ENCODE measurements at regions not wholly inside any gene's neighbourhood (a gene's known extent, or its start where the extent isn't known, plus 50 kb on each side); places are given as distances from the start of the nearest gene placed in this dataset.

GRCh38 chr15:70311821-70312220, 214.1 kb upstream of the TLE3 start:
- DNase-seq: no peak

GRCh38 chr15:70309716-70310115, 212.0 kb upstream of the TLE3 start:
- no peak for DNase-seq

GRCh38 chr15:70308735-70309434, 211.2 kb upstream of the TLE3 start:
- no peak for DNase-seq

GRCh38 chr15:70308011-70308734, 210.5 kb upstream of the TLE3 start:
- DNase-seq: no peak

GRCh38 chr15:70306582-70306981, 208.9 kb upstream of the TLE3 start:
- DNase-seq: no peak

GRCh38 chr15:70306081-70306480, 208.4 kb upstream of the TLE3 start:
- DNase-seq: no peak

GRCh38 chr15:70303981-70304380, 206.3 kb upstream of the TLE3 start:
- no peak for DNase-seq

GRCh38 chr15:70302360-70302759, 204.6 kb upstream of the TLE3 start:
- no peak for DNase-seq

- DNase-seq: no peak
These were observed 203.7 kb upstream of the TLE3 start for GRCh38 chr15:70301396-70301795.

GRCh38 chr15:70299931-70300869, 202.5 kb upstream of the TLE3 start:
- DNase-seq: no peak

- no peak for DNase-seq
These were observed 199.8 kb upstream of the TLE3 start for GRCh38 chr15:70297465-70298058.

- no peak for DNase-seq
These were observed 197.1 kb upstream of the TLE3 start for GRCh38 chr15:70294731-70295305.

GRCh38 chr15:70293591-70294470, 196.1 kb upstream of the TLE3 start:
- DNase-seq: no peak

- no peak for DNase-seq
These were observed 195.4 kb upstream of the TLE3 start for GRCh38 chr15:70293138-70293537.

- no peak for DNase-seq
These were observed 194.5 kb upstream of the TLE3 start for GRCh38 chr15:70292076-70292760.

GRCh38 chr15:70291305-70292075, 193.8 kb upstream of the TLE3 start:
- DNase-seq: no peak

GRCh38 chr15:70290708-70291107, 193.0 kb upstream of the TLE3 start:
- no peak for DNase-seq

- no peak for DNase-seq
These were observed 191.7 kb upstream of the TLE3 start for GRCh38 chr15:70289191-70289955.

Data from nucleus accumbens (tissue), 56 donors.